ENCODE measurements at regions not wholly inside any gene's neighbourhood (a gene's known extent, or its start where the extent isn't known, plus 50 kb on each side); places are given as distances from the start of the nearest gene placed in this dataset.

- Mint-ChIP-seq H3K4me1 (ENCODE audit: low read depth) (no peaks in the 10 kb centered on the region), H3K9me3 (no peaks in the 10 kb centered on the region), H3K27ac (no peak overlapping the region), H3K36me3 (ENCODE audit: low read depth) (no peaks in the 10 kb centered on the region), H3K4me3 (no peak overlapping the region), H3K27me3 (no peaks in the 10 kb centered on the region)
Measured at GRCh38 chr4:148770377-148770776, 328.2 kb upstream of the NR3C2 start.

GRCh38 chr4:148764720-148765119 lies 322.5 kb upstream of the NR3C2 start:
- Mint-ChIP-seq H3K27me3 (no peaks in the 10 kb centered on the region), H3K4me1 (ENCODE audit: low read depth) (no peaks in the 10 kb centered on the region), H3K36me3 (ENCODE audit: low read depth) (no peaks in the 10 kb centered on the region), H3K9me3 (peaks cover 12% of the 10 kb centered on the region), H3K4me3 (no peak overlapping the region), H3K27ac (no peak overlapping the region)

GRCh38 chr4:148757171-148757570 lies 315.0 kb upstream of the NR3C2 start:
- no peaks in the 10 kb centered on the region for H3K36me3 Mint-ChIP-seq (ENCODE audit: low read depth)
- H3K27ac Mint-ChIP-seq, result no peak overlapping the region
- H3K9me3 Mint-ChIP-seq, result peaks cover 21% of the 10 kb centered on the region
- H3K4me1 Mint-ChIP-seq (ENCODE audit: low read depth), result no peaks in the 10 kb centered on the region
- no peak overlapping the region for H3K4me3 Mint-ChIP-seq
- H3K27me3 Mint-ChIP-seq, result no peaks in the 10 kb centered on the region

- H3K27me3 Mint-ChIP-seq, result no peaks in the 10 kb centered on the region
- no peaks in the 10 kb centered on the region for H3K36me3 Mint-ChIP-seq (ENCODE audit: low read depth)
- H3K4me1 Mint-ChIP-seq (ENCODE audit: low read depth), result no peaks in the 10 kb centered on the region
Measured at GRCh38 chr4:148749403-148749802, 307.2 kb upstream of the NR3C2 start.

GRCh38 chr4:148747721-148748268 lies 305.6 kb upstream of the NR3C2 start:
- Mint-ChIP-seq H3K36me3 (ENCODE audit: low read depth) (no peaks in the 10 kb centered on the region), H3K27ac (no peak overlapping the region), H3K4me1 (ENCODE audit: low read depth) (no peaks in the 10 kb centered on the region), H3K27me3 (no peaks in the 10 kb centered on the region), H3K9me3 (no peaks in the 10 kb centered on the region), H3K4me3 (no peak overlapping the region)

More at GRCh38 chr4:148749403-148749802, 307.2 kb upstream of the NR3C2 start:
- no peak overlapping the region for H3K4me3 Mint-ChIP-seq
- H3K9me3 Mint-ChIP-seq, result no peaks in the 10 kb centered on the region
- no peak overlapping the region for H3K27ac Mint-ChIP-seq

- Mint-ChIP-seq H3K27me3 (no peaks in the 10 kb centered on the region), H3K4me1 (ENCODE audit: low read depth) (no peaks in the 10 kb centered on the region), H3K36me3 (ENCODE audit: low read depth) (no peaks in the 10 kb centered on the region), H3K4me3 (no peak overlapping the region), H3K9me3 (peaks cover 6% of the 10 kb centered on the region), H3K27ac (no peak overlapping the region)
Measured at GRCh38 chr4:148740701-148741100, 298.5 kb upstream of the NR3C2 start.

GRCh38 chr4:148737061-148737770 lies 295.0 kb upstream of the NR3C2 start:
- Mint-ChIP-seq H3K36me3 (ENCODE audit: low read depth) (no peaks in the 10 kb centered on the region), H3K4me3 (no peak overlapping the region), H3K9me3 (peaks cover 6% of the 10 kb centered on the region), H3K4me1 (ENCODE audit: low read depth) (no peaks in the 10 kb centered on the region), H3K27me3 (no peaks in the 10 kb centered on the region), H3K27ac (no peak overlapping the region)

- H3K9me3 Mint-ChIP-seq, result peaks cover 6% of the 10 kb centered on the region
Measured at GRCh38 chr4:148735432-148736155, 293.4 kb upstream of the NR3C2 start.

GRCh38 chr4:148730766-148731165 lies 288.6 kb upstream of the NR3C2 start:
- H3K4me1 Mint-ChIP-seq (ENCODE audit: low read depth), result no peaks in the 10 kb centered on the region
- no peaks in the 10 kb centered on the region for H3K36me3 Mint-ChIP-seq (ENCODE audit: low read depth)
- H3K9me3 Mint-ChIP-seq, result no peaks in the 10 kb centered on the region
- no peaks in the 10 kb centered on the region for H3K27me3 Mint-ChIP-seq
- no peak overlapping the region for H3K4me3 Mint-ChIP-seq
- H3K27ac Mint-ChIP-seq, result no peak overlapping the region

More at GRCh38 chr4:148735432-148736155, 293.4 kb upstream of the NR3C2 start:
- no peak overlapping the region for H3K4me3 Mint-ChIP-seq
- H3K4me1 Mint-ChIP-seq (ENCODE audit: low read depth), result no peaks in the 10 kb centered on the region
- no peaks in the 10 kb centered on the region for H3K27me3 Mint-ChIP-seq
- no peak overlapping the region for H3K27ac Mint-ChIP-seq
- H3K36me3 Mint-ChIP-seq (ENCODE audit: low read depth), result no peaks in the 10 kb centered on the region

GRCh38 chr4:148730082-148730640 lies 287.9 kb upstream of the NR3C2 start:
- Mint-ChIP-seq H3K9me3 (no peaks in the 10 kb centered on the region), H3K4me1 (ENCODE audit: low read depth) (no peaks in the 10 kb centered on the region), H3K27me3 (no peaks in the 10 kb centered on the region), H3K36me3 (ENCODE audit: low read depth) (no peaks in the 10 kb centered on the region), H3K27ac (no peak overlapping the region), H3K4me3 (no peak overlapping the region)

- H3K36me3 Mint-ChIP-seq (ENCODE audit: low read depth), result no peaks in the 10 kb centered on the region
Measured at GRCh38 chr4:148717988-148718387, 275.8 kb upstream of the NR3C2 start.

GRCh38 chr4:148716431-148717052 lies 274.3 kb upstream of the NR3C2 start:
- peaks cover 7% of the 10 kb centered on the region for H3K9me3 Mint-ChIP-seq
- no peak overlapping the region for H3K27ac Mint-ChIP-seq
- H3K27me3 Mint-ChIP-seq, result no peaks in the 10 kb centered on the region
- no peak overlapping the region for H3K4me3 Mint-ChIP-seq
- no peaks in the 10 kb centered on the region for H3K4me1 Mint-ChIP-seq (ENCODE audit: low read depth)
- H3K36me3 Mint-ChIP-seq (ENCODE audit: low read depth), result no peaks in the 10 kb centered on the region

More at GRCh38 chr4:148717988-148718387, 275.8 kb upstream of the NR3C2 start:
- Mint-ChIP-seq H3K4me3 (no peak overlapping the region), H3K9me3 (peaks cover 7% of the 10 kb centered on the region), H3K27me3 (no peaks in the 10 kb centered on the region), H3K27ac (no peak overlapping the region), H3K4me1 (ENCODE audit: low read depth) (no peaks in the 10 kb centered on the region)

- H3K4me1 Mint-ChIP-seq (ENCODE audit: low read depth), result no peaks in the 10 kb centered on the region
- no peak overlapping the region for H3K27ac Mint-ChIP-seq
- no peak overlapping the region for H3K4me3 Mint-ChIP-seq
- H3K27me3 Mint-ChIP-seq, result no peaks in the 10 kb centered on the region
- H3K36me3 Mint-ChIP-seq (ENCODE audit: low read depth), result no peaks in the 10 kb centered on the region
- H3K9me3 Mint-ChIP-seq, result peaks cover 7% of the 10 kb centered on the region
Measured at GRCh38 chr4:148704291-148704690, 262.1 kb upstream of the NR3C2 start.

- H3K36me3 Mint-ChIP-seq (ENCODE audit: low read depth), result no peaks in the 10 kb centered on the region
- H3K4me3 Mint-ChIP-seq, result no peak overlapping the region
- H3K9me3 Mint-ChIP-seq, result no peaks in the 10 kb centered on the region
- no peaks in the 10 kb centered on the region for H3K4me1 Mint-ChIP-seq (ENCODE audit: low read depth)
- H3K27ac Mint-ChIP-seq, result no peak overlapping the region
- no peaks in the 10 kb centered on the region for H3K27me3 Mint-ChIP-seq
Measured at GRCh38 chr4:148694702-148695101, 252.5 kb upstream of the NR3C2 start.
